Activated naive CD4-positive, alpha-beta T cell treated with anti-CD3 and anti-CD28 coated beads, Interleukin-2, amount 50 U/mL, for 72 hours (primary cell): ENCODE measurements at regions not wholly inside any gene's neighbourhood (a gene's known extent, or its start where the extent isn't known, plus 50 kb on each side); places are given as distances from the start of the nearest gene placed in this dataset.
"Not testable (repeated sequence)": the region's sequence is repeated elsewhere in the genome, so short reads cannot be mapped to it uniquely, and the experiment has no call there.

Experiments used
- ATAC-seq, 2 donors: fragments of 150-1000 bp; cut with Tn5 transposase; 2 replicates each; pipeline ENCODE4 v1.10.0; 2021; ENCODE audit warnings: mild to moderate bottlenecking in 2 of 2, moderate library complexity in 2 of 2
- DNase-seq, 2 donors: peaks; one replicate each; pipeline ENCODE4 v3.0.0; 2021 to 2022; ENCODE audit warnings: low spot score in 2 of 2
- H3K27ac Mint-ChIP-seq, 2 donors: one replicate each; pipeline ENCODE4 v1.8.0; 2022; ENCODE audit warnings: mild to moderate bottlenecking in 2 of 2, mixed read lengths in 2 of 2
- H3K36me3 Mint-ChIP-seq, 2 donors: one replicate each; pipeline ENCODE4 v1.8.0; 2022; ENCODE audit warnings: mixed read lengths in 2 of 2
- H3K9me3 Mint-ChIP-seq, 2 donors: one replicate each; pipeline ENCODE4 v1.8.0; 2022; ENCODE audit warnings: mixed read lengths in 2 of 2

GRCh38 chr16:47847220-47847970, 308.4 kb downstream of the ABCC12 start:
- Mint-ChIP-seq H3K27ac (no peak overlapping the region), H3K9me3 (peaks cover 0 to 4% of the 10 kb centered on the region in 2 donors), H3K36me3 (no peaks in the 10 kb centered on the region)
- no peak for DNase-seq
- ATAC-seq: no peak

GRCh38 chr16:47834485-47835024, 321.2 kb downstream of the ABCC12 start:
- ATAC-seq (no peak), DNase-seq (no peak)
- H3K36me3 Mint-ChIP-seq: peaks cover 9 to 17% of the 10 kb centered on the region in 2 donors
- peaks cover 30 to 32% of the 10 kb centered on the region in 2 donors for H3K9me3 Mint-ChIP-seq
- H3K27ac Mint-ChIP-seq: no peak overlapping the region

GRCh38 chr16:47833771-47834170, 322.0 kb downstream of the ABCC12 start:
- H3K27ac Mint-ChIP-seq: no peak overlapping the region
- no peak for DNase-seq
- H3K9me3 Mint-ChIP-seq: peaks cover 25 to 26% of the 10 kb centered on the region in 2 donors
- ATAC-seq: no peak
- peaks cover 9 to 17% of the 10 kb centered on the region in 2 donors for H3K36me3 Mint-ChIP-seq

- peaks cover 27 to 37% of the 10 kb centered on the region in 2 donors for H3K9me3 Mint-ChIP-seq
- ATAC-seq (no peak), DNase-seq (no peak)
- H3K27ac Mint-ChIP-seq: no peak overlapping the region
- H3K36me3 Mint-ChIP-seq: peaks cover 9 to 17% of the 10 kb centered on the region in 2 donors
Measured at GRCh38 chr16:47829850-47830600, 325.8 kb downstream of the ABCC12 start.

DNA sequence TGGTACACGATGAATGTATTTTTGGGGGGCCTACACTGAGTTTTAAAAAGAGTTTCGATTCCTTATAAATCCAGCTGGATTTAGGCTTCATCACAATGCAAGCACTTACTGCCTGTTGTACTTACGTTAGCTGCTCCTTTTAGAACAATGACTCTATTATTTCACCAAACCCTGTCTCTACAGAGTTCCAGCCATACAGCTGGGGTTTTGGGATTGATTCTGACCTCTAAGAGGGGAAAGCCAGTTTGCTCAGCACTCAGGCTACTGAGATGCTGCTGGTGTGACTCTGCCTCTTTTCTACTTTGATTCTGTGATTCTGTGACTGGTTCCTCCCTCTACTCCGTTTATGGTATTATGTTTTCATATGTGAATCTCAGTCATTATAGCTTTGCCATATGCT, 329.7 kb downstream of the ABCC12 start:
- ATAC-seq (no peak), DNase-seq (no peak)
- H3K9me3 Mint-ChIP-seq: peaks cover 11 to 19% of the 10 kb centered on the region in 2 donors
- H3K36me3 Mint-ChIP-seq: peaks cover 0 to 6% of the 10 kb centered on the region in 2 donors
- no peak overlapping the region for H3K27ac Mint-ChIP-seq

DNA sequence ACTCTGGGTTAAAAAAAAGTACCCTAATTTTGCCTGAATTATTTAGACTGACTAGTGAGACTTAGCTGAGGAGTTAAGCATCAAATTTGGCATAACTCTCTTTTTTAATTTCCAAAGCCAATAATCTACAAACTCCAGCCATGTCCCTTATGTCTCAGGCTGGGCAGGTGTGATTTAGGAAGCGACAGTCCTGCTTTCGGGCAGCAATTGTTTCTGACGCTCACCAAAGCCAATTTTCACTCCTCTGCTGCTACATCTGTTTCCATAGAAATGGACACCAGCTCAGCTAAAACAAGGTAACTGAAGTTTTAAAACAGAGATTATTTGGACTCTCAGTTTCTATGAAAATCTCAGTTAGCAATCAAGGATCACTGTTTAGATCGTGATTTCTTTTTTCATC, 338.7 kb downstream of the ABCC12 start:
- peaks cover 5 to 12% of the 10 kb centered on the region in 2 donors for H3K9me3 Mint-ChIP-seq
- ATAC-seq (no peak), DNase-seq (no peak)
- no peak overlapping the region for H3K27ac Mint-ChIP-seq
- peaks cover 0 to 17% of the 10 kb centered on the region in 2 donors for H3K36me3 Mint-ChIP-seq

DNA sequence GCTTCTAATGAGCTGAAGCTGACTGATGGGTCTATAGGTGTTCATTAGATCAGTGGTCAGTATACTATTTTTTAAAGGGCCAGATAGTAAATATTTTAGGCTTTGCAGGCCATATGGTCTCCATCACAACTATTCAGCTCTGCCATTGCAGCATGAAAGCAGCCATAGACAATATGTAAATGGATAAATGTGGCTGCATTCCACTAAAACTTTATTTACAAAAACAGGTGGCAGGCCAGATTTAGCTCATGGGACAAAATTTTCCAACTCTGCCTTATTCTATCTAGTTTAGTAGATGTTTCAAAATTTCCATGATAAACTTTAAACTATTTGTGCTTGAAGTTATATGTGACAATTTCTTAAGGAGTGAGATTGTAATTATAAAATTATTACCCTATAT, 339.3 kb downstream of the ABCC12 start:
- H3K36me3 Mint-ChIP-seq: peaks cover 0 to 17% of the 10 kb centered on the region in 2 donors
- H3K27ac Mint-ChIP-seq: no peak overlapping the region
- DNase-seq (no peak), ATAC-seq (no peak)
- peaks cover 9 to 16% of the 10 kb centered on the region in 2 donors for H3K9me3 Mint-ChIP-seq

DNA sequence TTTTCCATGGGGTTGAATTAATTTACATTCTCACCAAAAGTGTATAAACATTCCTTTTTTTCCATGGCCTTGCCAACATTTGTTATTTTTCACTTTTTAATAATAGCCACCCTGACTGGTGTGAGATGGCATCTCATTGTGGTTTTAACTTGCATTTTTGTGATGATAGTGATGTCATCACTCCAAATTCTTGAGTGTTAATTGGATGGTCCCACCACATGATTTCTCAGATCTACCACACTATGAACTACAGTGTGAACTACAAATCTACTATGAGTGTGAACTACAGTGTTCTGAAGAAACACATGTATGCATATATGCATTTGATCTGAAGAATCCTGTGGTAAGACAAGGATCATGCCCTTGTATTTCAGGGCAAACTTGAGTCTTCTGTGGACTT, 340.1 kb downstream of the ABCC12 start:
- no peak for ATAC-seq
- Mint-ChIP-seq H3K9me3 (peaks cover 10 to 16% of the 10 kb centered on the region in 2 donors), H3K36me3 (peaks cover 0 to 17% of the 10 kb centered on the region in 2 donors)

DNA sequence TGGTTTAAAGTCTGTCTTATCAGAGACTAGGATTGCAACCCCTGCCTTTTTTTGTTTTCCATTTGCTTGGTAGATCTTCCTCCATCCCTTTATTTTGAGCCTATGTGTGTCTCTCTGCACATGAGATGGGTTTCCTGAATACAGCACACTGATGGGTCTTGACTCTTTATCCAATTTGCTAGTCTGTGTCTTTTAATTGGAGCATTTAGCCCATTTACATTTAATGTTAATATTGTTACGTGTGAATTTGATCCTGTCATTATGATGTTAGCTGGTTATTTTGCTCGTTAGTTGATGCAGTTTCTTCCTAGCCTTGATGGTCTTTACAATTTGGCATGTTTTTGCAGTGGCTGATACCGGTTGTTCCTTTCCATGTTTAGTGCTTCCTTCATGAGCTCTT, 344.0 kb downstream of the ABCC12 start:
- H3K36me3 Mint-ChIP-seq: peaks cover 0 to 13% of the 10 kb centered on the region in 2 donors
- ATAC-seq, H3K27ac Mint-ChIP-seq, DNase-seq: not testable (repeated sequence)
- peaks cover 14 to 16% of the 10 kb centered on the region in 2 donors for H3K9me3 Mint-ChIP-seq

More for the DNA sequence above, 340.1 kb downstream of the ABCC12 start:
- DNase-seq: no peak
- H3K27ac Mint-ChIP-seq: no peak overlapping the region

DNA sequence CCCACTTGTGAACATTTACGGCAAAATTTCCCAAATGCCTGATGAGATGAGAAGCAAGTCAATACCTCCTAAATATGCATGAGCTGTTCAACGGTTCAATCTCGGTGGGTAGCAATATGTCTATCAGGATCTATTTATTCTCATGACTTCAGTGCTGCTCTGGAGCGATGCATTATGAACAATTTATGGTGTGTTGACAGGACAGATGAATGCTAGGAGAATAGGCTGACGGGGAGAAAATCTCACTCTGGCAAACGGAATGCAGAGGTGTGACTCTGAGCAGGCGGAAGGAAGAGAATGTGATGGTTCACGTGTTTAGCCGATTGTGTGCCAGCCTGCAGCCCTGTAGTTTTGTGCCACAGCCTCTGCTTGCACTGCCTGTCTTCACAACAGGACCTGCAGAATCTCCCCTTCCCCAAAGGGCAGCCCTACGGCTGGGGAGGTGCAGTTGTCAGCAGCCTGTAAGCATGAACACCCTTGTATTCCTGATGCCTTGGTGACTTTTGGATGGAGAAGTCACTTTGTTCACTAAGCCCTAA, 345.2 kb downstream of the PHKB start:
- Mint-ChIP-seq H3K9me3 (peaks cover 4 to 10% of the 10 kb centered on the region in 2 donors), H3K27ac (no peak overlapping the region), H3K36me3 (no peaks in the 10 kb centered on the region)
- ATAC-seq: no peak
- no peak for DNase-seq

GRCh38 chr16:47787696-47788095, 326.6 kb downstream of the PHKB start:
- peaks cover 5 to 6% of the 10 kb centered on the region in 2 donors for H3K36me3 Mint-ChIP-seq
- H3K9me3 Mint-ChIP-seq: peaks cover 10 to 11% of the 10 kb centered on the region in 2 donors
- no peak overlapping the region for H3K27ac Mint-ChIP-seq
- ATAC-seq (no peak), DNase-seq (no peak)

DNA sequence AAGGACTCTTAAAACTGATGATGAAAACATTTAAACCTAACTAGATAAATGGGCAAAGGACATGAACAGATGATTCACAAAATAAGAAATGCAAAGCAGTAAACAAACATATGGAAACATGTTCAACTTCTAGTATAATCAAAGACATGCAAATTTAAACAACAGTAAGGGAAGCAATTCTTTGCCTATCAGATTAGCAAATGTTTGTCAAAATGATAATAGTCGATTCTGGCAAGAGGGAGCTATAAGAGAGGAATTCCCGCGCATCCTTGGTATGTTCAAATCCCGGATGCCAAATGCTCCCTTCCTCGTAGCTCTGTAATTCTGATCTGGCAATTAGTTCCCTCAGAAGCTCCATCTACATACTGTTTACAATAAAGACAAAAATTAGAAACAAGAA, 320.5 kb downstream of the PHKB start:
- H3K27ac Mint-ChIP-seq: no peak overlapping the region
- no peak for DNase-seq
- peaks cover 0 to 4% of the 10 kb centered on the region in 2 donors for H3K9me3 Mint-ChIP-seq
- ATAC-seq: no peak
- H3K36me3 Mint-ChIP-seq: peaks cover 0 to 5% of the 10 kb centered on the region in 2 donors

GRCh38 chr16:47780213-47780875, 319.2 kb downstream of the PHKB start:
- peaks cover 0 to 4% of the 10 kb centered on the region in 2 donors for H3K9me3 Mint-ChIP-seq
- peak overlapping the region in 1 of 2 donors; percentile 81 for H3K27ac Mint-ChIP-seq
- no peak for ATAC-seq
- no peak for DNase-seq
- peaks cover 0 to 5% of the 10 kb centered on the region in 2 donors for H3K36me3 Mint-ChIP-seq

- H3K27ac Mint-ChIP-seq: peak overlapping the region; percentile 73 to 81
- H3K36me3 Mint-ChIP-seq: peaks cover 0 to 6% of the 10 kb centered on the region in 2 donors
- ATAC-seq (peak; percentile 68 to 73), DNase-seq (peak; percentile 10 to 49)
- H3K9me3 Mint-ChIP-seq: peaks cover 0 to 4% of the 10 kb centered on the region in 2 donors
Measured at GRCh38 chr16:47779201-47780016, 318.3 kb downstream of the PHKB start.

DNA sequence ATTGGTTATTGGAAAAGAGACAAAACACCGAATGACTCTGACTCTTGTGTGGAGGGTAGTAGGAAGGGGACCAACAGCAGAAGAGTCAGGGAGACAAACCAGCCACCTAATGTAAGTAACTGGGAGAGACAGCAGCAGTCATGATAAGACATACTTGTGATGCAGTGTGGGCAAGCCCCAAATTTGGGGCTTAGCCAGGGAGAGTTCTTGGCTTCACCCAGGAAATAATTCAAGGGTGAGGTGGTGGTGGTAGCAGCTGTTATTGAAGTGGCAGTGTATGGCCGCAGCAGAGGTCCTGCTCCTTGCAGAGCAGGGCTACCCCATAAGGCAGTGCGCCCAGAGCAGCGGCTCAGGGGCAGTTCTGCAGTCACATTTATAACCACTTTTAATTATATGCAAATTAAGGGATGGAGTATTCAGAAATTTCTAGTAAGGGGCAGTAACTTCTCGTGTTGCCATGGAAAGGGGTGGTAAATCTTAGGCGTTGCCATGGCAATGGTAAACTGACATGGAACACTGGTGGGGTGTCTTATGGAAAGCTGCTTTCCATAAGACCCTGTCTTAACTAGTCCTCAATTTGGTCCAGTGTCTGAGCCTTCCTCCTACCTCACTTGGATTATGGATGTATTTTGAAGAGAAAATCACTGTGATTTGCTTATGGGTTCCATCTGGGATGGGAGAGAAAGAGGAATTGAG, 317.1 kb downstream of the PHKB start:
- Mint-ChIP-seq H3K27ac (peak overlapping the region in 1 of 2 donors; percentile 81), H3K36me3 (peaks cover 0 to 13% of the 10 kb centered on the region in 2 donors), H3K9me3 (peaks cover 6 to 10% of the 10 kb centered on the region in 2 donors)
- no peak for DNase-seq
- ATAC-seq: no peak
